HL-60 (cell line): ENCODE measurements at regions not wholly inside any gene's neighbourhood (a gene's known extent, or its start where the extent isn't known, plus 50 kb on each side); places are given as distances from the start of the nearest gene placed in this dataset.

Experiments used
- DNase-seq, 2 experiments: peaks; one replicate each; pipeline ENCODE4 v3.0.0-alpha.2; 2010 to 2020; ENCODE audit warnings: low read depth in 1 of 2, low spot score in 1 of 2
- H3K27ac ChIP-seq: fragments of 250-450 bp; sonication (Bioruptor Pico); replicated peaks from 2 replicates; pipeline ENCODE4 v1.5.1; 2020; ENCODE audit warnings: mild to moderate bottlenecking, moderate library complexity
- H3K27me3 ChIP-seq: fragments of 250-450 bp; sonication (Bioruptor Pico); 2 replicates; pipeline ENCODE4 v1.5.1; 2021; ENCODE audit warnings: mild to moderate bottlenecking, moderate library complexity; ENCODE audit not compliant: insufficient read depth, poor library complexity, severe bottlenecking
- H3K4me3 ChIP-seq: replicated peaks from 2 replicates; pipeline ENCODE4 v1.5.1; 2011; ENCODE audit warnings: mild to moderate bottlenecking, control low read depth, low read length; ENCODE audit not compliant: insufficient read depth
- CTCF ChIP-seq: IDR thresholded peaks from one replicate; pipeline ENCODE4 v1.5.1; 2011; ENCODE audit warnings: low read length, control low read depth, inconsistent platforms; ENCODE audit not compliant: insufficient read depth
- GABPA ChIP-seq: IDR thresholded peaks from 2 replicates; pipeline ENCODE4 v1.6.1; 2012; ENCODE audit warnings: low read depth
- POLR2AphosphoS5 ChIP-seq: IDR thresholded peaks from 2 replicates; pipeline ENCODE4 v1.6.1; 2012; ENCODE audit warnings: low read depth
- REST ChIP-seq: IDR thresholded peaks from 2 replicates; pipeline ENCODE4 v1.6.1; 2012; ENCODE audit warnings: low read depth; ENCODE audit not compliant: insufficient replicate concordance
- SPI1 ChIP-seq: IDR thresholded peaks from 2 replicates; pipeline ENCODE4 v1.6.1; 2012; ENCODE audit warnings: low read depth, mild to moderate bottlenecking, borderline replicate concordance

- no peak for DNase-seq
- Histone ChIP-seq H3K27me3 (no peaks in the 10 kb centered on the region), H3K4me3 (no peak overlapping the region), H3K27ac (no peak overlapping the region)
- TF ChIP-seq SPI1 (no peak), REST (no peak), GABPA (no peak), CTCF (no peak), POLR2AphosphoS5 (no peak)
Measured at GRCh38 chr5:35365758-35366157, 135.5 kb upstream of the PRLR start.

GRCh38 chr5:35364350-35364749 is 134.1 kb upstream of the PRLR start:
- Histone ChIP-seq H3K4me3 (no peak overlapping the region), H3K27ac (no peak overlapping the region), H3K27me3 (no peaks in the 10 kb centered on the region)
- TF ChIP-seq POLR2AphosphoS5 (no peak), CTCF (no peak), GABPA (no peak), REST (no peak), SPI1 (no peak)
- no peak for DNase-seq

- no peak for DNase-seq
- Histone ChIP-seq H3K4me3 (no peak overlapping the region), H3K27me3 (no peaks in the 10 kb centered on the region), H3K27ac (no peak overlapping the region)
- TF ChIP-seq REST (no peak), POLR2AphosphoS5 (no peak), CTCF (no peak), GABPA (no peak), SPI1 (no peak)
Measured at GRCh38 chr5:35363387-35363965, 133.2 kb upstream of the PRLR start.
